ENCODE measurements at regions not wholly inside any gene's neighbourhood (a gene's known extent, or its start where the extent isn't known, plus 50 kb on each side); places are given as distances from the start of the nearest gene placed in this dataset.

DNA sequence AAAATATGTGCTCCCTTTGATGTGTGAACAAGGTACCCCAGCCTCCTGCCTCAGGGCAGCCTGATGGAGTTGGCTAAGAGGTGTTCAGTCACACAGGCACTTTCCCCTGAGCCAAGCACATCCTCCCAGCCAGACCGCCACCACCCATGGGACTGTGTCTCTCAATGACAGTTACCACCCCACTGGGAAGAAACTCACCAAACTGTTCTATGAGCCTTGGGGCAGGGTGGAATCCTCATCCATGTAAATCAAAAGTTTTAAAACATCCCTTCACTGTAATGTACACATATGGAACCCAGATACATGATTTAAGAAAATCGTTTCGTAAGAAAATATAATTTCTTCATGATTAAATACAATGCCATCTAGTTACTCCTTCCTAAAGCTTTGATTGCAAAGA is 138.4 kb upstream of the LSM14A start:
- no peak overlapping the region for H3K4me3 ChIP-seq (replicated peaks in 1 of 3; ENCODE audit: low read depth in 2 of 3, low read length in 3 of 3)
- no peak overlapping the region for H3K9ac ChIP-seq (ENCODE audit: insufficient read depth, low read length, poor library complexity, severe bottlenecking)
- H3K27ac ChIP-seq (ENCODE audit: low read depth in 1 of 2, low read length in 2 of 2) = no peak overlapping the region
- no peaks in the 10 kb centered on the region for H3K4me1 ChIP-seq (ENCODE audit: control insufficient read depth in 1 of 2, insufficient read depth in 2 of 2, low read length in 2 of 2)
- Mint-ChIP-seq H3K4me1 (no peaks in the 10 kb centered on the region), H3K9me3 (peaks cover 0 to 3% (median 2%) of the 10 kb centered on the region in 7 donors), H3K27ac (no peak overlapping the region), H3K4me3 (no peak overlapping the region), H3K27me3 (ENCODE audit: low read depth in 3 of 3) (peaks cover 3 to 7% (median 6%) of the 10 kb centered on the region in 3 donors), H3K36me3 (no peaks in the 10 kb centered on the region)
- no peaks in the 10 kb centered on the region for H3K79me2 ChIP-seq (ENCODE audit: insufficient read depth, low read length)
- H3K4me2 ChIP-seq (replicated peaks; ENCODE audit: extremely low read depth, low read length, poor library complexity, severe bottlenecking) = no peak overlapping the region
- WGBS (ENCODE audit: insufficient coverage) = no CpG with 5 or more reads among the region's 3 CpGs
- no peak overlapping the region for H2AFZ ChIP-seq (ENCODE audit: insufficient read depth, low read depth, low read length, poor library complexity, severe bottlenecking)
- no peaks in the 10 kb centered on the region for H4K20me1 ChIP-seq (ENCODE audit: insufficient read depth, low read length)
- intact Hi-C loops (cut with micrococcal nuclease) = no loop called here
- no peaks in the 10 kb centered on the region for H3K36me3 ChIP-seq (replicated peaks in 1 of 2; ENCODE audit: control insufficient read depth in 1 of 2, insufficient read depth in 2 of 2, low read length in 2 of 2)
- no peaks in the 10 kb centered on the region for H3K27me3 ChIP-seq (ENCODE audit: control insufficient read depth in 2 of 2, insufficient read depth in 2 of 2, low read length in 2 of 2)
- TF ChIP-seq, protein P1, sequence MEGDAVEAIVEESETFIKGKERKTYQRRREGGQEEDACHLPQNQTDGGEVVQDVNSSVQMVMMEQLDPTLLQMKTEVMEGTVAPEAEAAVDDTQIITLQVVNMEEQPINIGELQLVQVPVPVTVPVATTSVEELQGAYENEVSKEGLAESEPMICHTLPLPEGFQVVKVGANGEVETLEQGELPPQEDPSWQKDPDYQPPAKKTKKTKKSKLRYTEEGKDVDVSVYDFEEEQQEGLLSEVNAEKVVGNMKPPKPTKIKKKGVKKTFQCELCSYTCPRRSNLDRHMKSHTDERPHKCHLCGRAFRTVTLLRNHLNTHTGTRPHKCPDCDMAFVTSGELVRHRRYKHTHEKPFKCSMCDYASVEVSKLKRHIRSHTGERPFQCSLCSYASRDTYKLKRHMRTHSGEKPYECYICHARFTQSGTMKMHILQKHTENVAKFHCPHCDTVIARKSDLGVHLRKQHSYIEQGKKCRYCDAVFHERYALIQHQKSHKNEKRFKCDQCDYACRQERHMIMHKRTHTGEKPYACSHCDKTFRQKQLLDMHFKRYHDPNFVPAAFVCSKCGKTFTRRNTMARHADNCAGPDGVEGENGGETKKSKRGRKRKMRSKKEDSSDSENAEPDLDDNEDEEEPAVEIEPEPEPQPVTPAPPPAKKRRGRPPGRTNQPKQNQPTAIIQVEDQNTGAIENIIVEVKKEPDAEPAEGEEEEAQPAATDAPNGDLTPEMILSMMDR (IDR thresholded peaks at IDR 0.05) = no peak
- DNase-seq = no peak
- no peaks in the 10 kb centered on the region for H3K9me3 ChIP-seq (replicated peaks in 1 of 2; ENCODE audit: control insufficient read depth in 1 of 2, insufficient read depth in 1 of 2, low read length in 2 of 2)

DNA sequence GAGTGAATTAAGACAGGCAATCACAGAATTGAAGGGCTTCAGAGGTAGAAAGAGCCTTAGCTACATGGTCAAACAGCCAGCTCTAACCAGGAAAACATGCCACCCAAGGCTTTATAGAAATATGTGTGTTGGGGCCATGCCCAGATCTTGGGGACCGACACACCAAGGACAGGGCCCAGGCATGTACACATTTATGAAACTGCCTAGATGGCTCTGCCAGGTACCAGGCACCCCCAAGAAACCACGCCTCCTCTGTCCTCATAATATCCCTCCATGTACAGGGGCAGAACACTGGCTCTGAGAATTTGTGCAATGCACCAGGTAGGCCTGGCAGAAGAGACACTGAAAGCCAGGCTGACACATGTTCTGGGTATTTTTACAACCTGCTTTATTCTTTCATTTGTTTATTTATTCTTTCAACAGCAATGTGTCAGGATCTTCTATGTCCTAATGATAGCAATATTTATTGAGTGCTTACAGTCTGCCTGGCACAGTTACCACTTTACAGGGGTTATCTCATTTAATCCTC is 137.9 kb upstream of the LSM14A start:
- 84% methylated on average over 2 of the region's 2 CpGs for WGBS (ENCODE audit: insufficient coverage)
- Mint-ChIP-seq H3K9me3 (peaks cover 0 to 4% (median 2%) of the 10 kb centered on the region in 7 donors), H3K4me3 (no peak overlapping the region), H3K27me3 (ENCODE audit: low read depth in 3 of 3) (peaks cover 3 to 7% (median 6%) of the 10 kb centered on the region in 3 donors), H3K4me1 (no peaks in the 10 kb centered on the region), H3K27ac (no peak overlapping the region), H3K36me3 (no peaks in the 10 kb centered on the region)
- Histone ChIP-seq H3K36me3 (replicated peaks in 1 of 2; ENCODE audit: control insufficient read depth in 1 of 2, insufficient read depth in 2 of 2, low read length in 2 of 2) (no peaks in the 10 kb centered on the region), H2AFZ (ENCODE audit: insufficient read depth, low read depth, low read length, poor library complexity, severe bottlenecking) (no peak overlapping the region), H3K9ac (ENCODE audit: insufficient read depth, low read length, poor library complexity, severe bottlenecking) (no peak overlapping the region), H3K9me3 (replicated peaks in 1 of 2; ENCODE audit: control insufficient read depth in 1 of 2, insufficient read depth in 1 of 2, low read length in 2 of 2) (no peaks in the 10 kb centered on the region), H3K27ac (ENCODE audit: low read depth in 1 of 2, low read length in 2 of 2) (no peak overlapping the region), H3K27me3 (ENCODE audit: control insufficient read depth in 2 of 2, insufficient read depth in 2 of 2, low read length in 2 of 2) (no peaks in the 10 kb centered on the region), H4K20me1 (ENCODE audit: insufficient read depth, low read length) (no peaks in the 10 kb centered on the region), H3K4me1 (ENCODE audit: control insufficient read depth in 1 of 2, insufficient read depth in 2 of 2, low read length in 2 of 2) (no peaks in the 10 kb centered on the region), H3K4me3 (replicated peaks in 1 of 3; ENCODE audit: low read depth in 2 of 3, low read length in 3 of 3) (no peak overlapping the region), H3K79me2 (ENCODE audit: insufficient read depth, low read length) (no peaks in the 10 kb centered on the region), H3K4me2 (replicated peaks; ENCODE audit: extremely low read depth, low read length, poor library complexity, severe bottlenecking) (no peak overlapping the region)
- TF ChIP-seq, protein P1 (IDR thresholded peaks at IDR 0.05) = no peak
- no peak for DNase-seq
- intact Hi-C loops (cut with micrococcal nuclease) = no loop called here
